GM18868 (cell line): ENCODE measurements at regions not wholly inside any gene's neighbourhood (a gene's known extent, or its start where the extent isn't known, plus 50 kb on each side); places are given as distances from the start of the nearest gene placed in this dataset.
A peak's percentile ranks its signal among the peaks of the same experiment; 100 is the strongest.
"Not testable (repeated sequence)": the region's sequence is repeated elsewhere in the genome, so short reads cannot be mapped to it uniquely, and the experiment has no call there.

ENCODE experiments used
- ATAC-seq: cut with Tn5 transposase; IDR thresholded peaks from one replicate; pipeline ENCODE4 v1.9.1; 2021; ENCODE audit warnings: mild to moderate bottlenecking, moderate library complexity; ENCODE audit not compliant: unreplicated experiment

GRCh38 chr5:144048259-144048856, 122.1 kb downstream of the YIPF5 start:
- ATAC-seq: no peak

- ATAC-seq: not testable (repeated sequence)
These were observed 115.1 kb downstream of the YIPF5 start for GRCh38 chr5:144055391-144055790.

GRCh38 chr5:144060091-144060490, 110.4 kb downstream of the YIPF5 start:
- not testable (repeated sequence) for ATAC-seq

- ATAC-seq: no peak
These were observed 109.9 kb downstream of the YIPF5 start for GRCh38 chr5:144060598-144060997.

GRCh38 chr5:144065786-144066185, 104.7 kb downstream of the YIPF5 start:
- no peak for ATAC-seq

GRCh38 chr5:144072518-144072927, 97.9 kb downstream of the YIPF5 start:
- no peak for ATAC-seq

GRCh38 chr5:144076521-144077083, 93.9 kb downstream of the YIPF5 start:
- ATAC-seq: no peak

- ATAC-seq: no peak
These were observed 87.3 kb downstream of the YIPF5 start for GRCh38 chr5:144083185-144083584.

GRCh38 chr5:144084971-144085370, 85.5 kb downstream of the YIPF5 start:
- no peak for ATAC-seq

GRCh38 chr5:144085381-144085780, 85.1 kb downstream of the YIPF5 start:
- ATAC-seq: no peak

- ATAC-seq: no peak
These were observed 84.2 kb downstream of the YIPF5 start for GRCh38 chr5:144086295-144086694.

GRCh38 chr5:144087576-144087975, 82.9 kb downstream of the YIPF5 start:
- ATAC-seq: no peak

- ATAC-seq: no peak
These were observed 82.0 kb downstream of the YIPF5 start for GRCh38 chr5:144088206-144089064.

- ATAC-seq: peak; percentile 71
These were observed 80.9 kb downstream of the YIPF5 start for GRCh38 chr5:144089401-144090021.

- ATAC-seq: no peak
These were observed 78.0 kb downstream of the YIPF5 start for GRCh38 chr5:144092508-144092907.

- ATAC-seq: no peak
These were observed 77.1 kb downstream of the YIPF5 start for GRCh38 chr5:144093400-144093799.

GRCh38 chr5:144093868-144094267, 76.6 kb downstream of the YIPF5 start:
- ATAC-seq: no peak

GRCh38 chr5:144100702-144101101, 69.8 kb downstream of the YIPF5 start:
- no peak for ATAC-seq

GRCh38 chr5:144101616-144102015, 68.8 kb downstream of the YIPF5 start:
- no peak for ATAC-seq

GRCh38 chr5:144102361-144102760, 68.1 kb downstream of the YIPF5 start:
- no peak for ATAC-seq

GRCh38 chr5:144102979-144103378, 67.5 kb downstream of the YIPF5 start:
- no peak for ATAC-seq
